ENCODE measurements at regions not wholly inside any gene's neighbourhood (a gene's known extent, or its start where the extent isn't known, plus 50 kb on each side); places are given as distances from the start of the nearest gene placed in this dataset.
A peak's percentile ranks its signal among the peaks of the same experiment; 100 is the strongest.

DNA sequence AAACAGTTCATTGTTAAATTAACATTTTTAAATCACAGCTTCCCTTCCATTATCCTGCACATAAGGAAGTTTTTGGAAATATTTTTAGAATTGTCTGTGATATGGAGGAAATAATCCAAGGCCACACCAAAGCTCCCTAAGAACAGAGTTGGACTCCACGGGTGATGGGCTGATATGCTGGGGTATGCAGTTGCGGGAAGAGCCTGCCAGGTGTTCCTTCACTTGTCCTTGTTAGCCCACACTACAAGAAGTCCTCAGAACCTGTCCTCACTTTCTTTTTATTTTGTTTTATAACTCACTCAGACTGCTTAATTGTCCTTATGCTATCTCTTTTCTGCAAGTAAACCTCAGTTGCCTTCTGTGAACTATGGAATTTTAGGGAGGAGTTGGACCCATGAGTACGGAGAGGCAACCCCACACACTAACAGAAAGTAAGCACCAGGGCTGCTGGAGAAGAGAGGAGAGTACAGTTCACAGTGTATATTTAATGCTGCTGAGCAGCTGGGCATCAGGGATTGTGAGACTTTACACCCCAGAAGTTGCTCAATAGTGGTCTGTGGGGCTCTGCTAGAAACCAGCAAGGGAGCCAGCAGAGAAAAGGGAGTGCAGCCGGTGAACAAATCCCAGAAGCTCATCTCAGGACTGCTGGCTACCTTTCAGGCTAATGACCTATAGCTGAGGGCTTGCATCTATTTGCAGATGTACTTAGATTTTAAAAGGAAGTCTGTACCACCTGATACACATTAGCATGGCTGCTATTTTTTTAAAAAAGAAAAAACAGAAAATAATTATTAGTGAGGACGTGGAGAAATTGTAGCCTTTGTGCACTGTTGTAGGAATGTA, 64.6 kb upstream of the FOXN2 start (continued):
- TF ChIP-seq MXD4 (CRISPR knock-in tag; IDR thresholded peaks at IDR 0.05) = no peak
- 0 out of 2 replicates have a peak, but pooled peaks have one; percentile 85 for TF ChIP-seq ZNF772 (CRISPR knock-in tag; IDR thresholded peaks at IDR 0.05)
- no peak for TF ChIP-seq KLF12 (CRISPR knock-in tag; IDR thresholded peaks at IDR 0.05; ENCODE audit: borderline replicate concordance)
- TF ChIP-seq SMARCE1 (IDR thresholded peaks at IDR 0.05; ENCODE audit: borderline replicate concordance) = no peak
- TF ChIP-seq SMAD3 (CRISPR knock-in tag; IDR thresholded peaks at IDR 0.05) = 0 out of 2 replicates have a peak, but pooled peaks have one; percentile 70
- TF ChIP-seq ZNF777 (CRISPR knock-in tag; IDR thresholded peaks at IDR 0.05) = no peak
- TF ChIP-seq, protein P1, sequence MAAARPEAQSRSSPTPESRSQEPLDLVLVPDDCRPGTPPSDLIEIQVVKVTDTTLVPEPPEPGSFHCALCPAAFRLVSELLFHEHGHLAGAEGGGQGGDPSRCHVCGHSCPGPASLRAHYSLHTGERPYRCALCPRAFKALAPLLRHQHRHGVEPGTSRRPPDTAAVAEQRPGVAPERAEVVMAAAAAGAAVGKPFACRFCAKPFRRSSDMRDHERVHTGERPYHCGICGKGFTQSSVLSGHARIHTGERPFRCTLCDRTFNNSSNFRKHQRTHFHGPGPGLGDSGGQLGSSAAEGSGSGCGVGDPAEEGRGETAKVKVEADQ (CRISPR knock-in tag; IDR thresholded peaks at IDR 0.05; ENCODE audit: borderline replicate concordance) = no peak
- TF ChIP-seq, protein P2, sequence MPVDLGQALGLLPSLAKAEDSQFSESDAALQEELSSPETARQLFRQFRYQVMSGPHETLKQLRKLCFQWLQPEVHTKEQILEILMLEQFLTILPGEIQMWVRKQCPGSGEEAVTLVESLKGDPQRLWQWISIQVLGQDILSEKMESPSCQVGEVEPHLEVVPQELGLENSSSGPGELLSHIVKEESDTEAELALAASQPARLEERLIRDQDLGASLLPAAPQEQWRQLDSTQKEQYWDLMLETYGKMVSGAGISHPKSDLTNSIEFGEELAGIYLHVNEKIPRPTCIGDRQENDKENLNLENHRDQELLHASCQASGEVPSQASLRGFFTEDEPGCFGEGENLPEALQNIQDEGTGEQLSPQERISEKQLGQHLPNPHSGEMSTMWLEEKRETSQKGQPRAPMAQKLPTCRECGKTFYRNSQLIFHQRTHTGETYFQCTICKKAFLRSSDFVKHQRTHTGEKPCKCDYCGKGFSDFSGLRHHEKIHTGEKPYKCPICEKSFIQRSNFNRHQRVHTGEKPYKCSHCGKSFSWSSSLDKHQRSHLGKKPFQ (CRISPR knock-in tag; IDR thresholded peaks at IDR 0.05; ENCODE audit: insufficient replicate concordance) = peak; percentile 60
- TF ChIP-seq, protein P3, sequence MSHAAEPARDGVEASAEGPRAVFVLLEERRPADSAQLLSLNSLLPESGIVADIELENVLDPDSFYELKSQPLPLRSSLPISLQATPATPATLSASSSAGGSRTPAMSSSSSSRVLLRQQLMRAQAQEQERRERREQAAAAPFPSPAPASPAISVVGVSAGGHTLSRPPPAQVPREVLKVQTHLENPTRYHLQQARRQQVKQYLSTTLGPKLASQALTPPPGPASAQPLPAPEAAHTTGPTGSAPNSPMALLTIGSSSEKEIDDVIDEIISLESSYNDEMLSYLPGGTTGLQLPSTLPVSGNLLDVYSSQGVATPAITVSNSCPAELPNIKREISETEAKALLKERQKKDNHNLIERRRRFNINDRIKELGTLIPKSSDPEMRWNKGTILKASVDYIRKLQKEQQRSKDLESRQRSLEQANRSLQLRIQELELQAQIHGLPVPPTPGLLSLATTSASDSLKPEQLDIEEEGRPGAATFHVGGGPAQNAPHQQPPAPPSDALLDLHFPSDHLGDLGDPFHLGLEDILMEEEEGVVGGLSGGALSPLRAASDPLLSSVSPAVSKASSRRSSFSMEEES (CRISPR knock-in tag; IDR thresholded peaks at IDR 0.05) = no peak
- peak; percentile 91; the same call in 1 of the 2 replicates for TF ChIP-seq SP140L (CRISPR knock-in tag; IDR thresholded peaks at IDR 0.05; ENCODE audit: borderline replicate concordance)
- peak; percentile 67 for TF ChIP-seq XRCC5 (optimal IDR thresholded peaks at IDR 0.05; ENCODE audit: low read length)
- TF ChIP-seq RFXANK (CRISPR knock-in tag; IDR thresholded peaks at IDR 0.05) = no peak
- no peak for TF ChIP-seq ZBTB38 (CRISPR knock-in tag; IDR thresholded peaks at IDR 0.05)
- no peak for TF ChIP-seq NFATC3 (CRISPR knock-in tag; IDR thresholded peaks at IDR 0.05)
- TF ChIP-seq, protein P4, sequence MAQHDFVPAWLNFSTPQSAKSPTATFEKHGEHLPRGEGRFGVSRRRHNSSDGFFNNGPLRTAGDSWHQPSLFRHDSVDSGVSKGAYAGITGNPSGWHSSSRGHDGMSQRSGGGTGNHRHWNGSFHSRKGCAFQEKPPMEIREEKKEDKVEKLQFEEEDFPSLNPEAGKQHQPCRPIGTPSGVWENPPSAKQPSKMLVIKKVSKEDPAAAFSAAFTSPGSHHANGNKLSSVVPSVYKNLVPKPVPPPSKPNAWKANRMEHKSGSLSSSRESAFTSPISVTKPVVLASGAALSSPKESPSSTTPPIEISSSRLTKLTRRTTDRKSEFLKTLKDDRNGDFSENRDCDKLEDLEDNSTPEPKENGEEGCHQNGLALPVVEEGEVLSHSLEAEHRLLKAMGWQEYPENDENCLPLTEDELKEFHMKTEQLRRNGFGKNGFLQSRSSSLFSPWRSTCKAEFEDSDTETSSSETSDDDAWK (CRISPR knock-in tag; IDR thresholded peaks at IDR 0.05) = no peak
- no peak for TF ChIP-seq ZSCAN22 (CRISPR knock-in tag; IDR thresholded peaks at IDR 0.05)
- TF ChIP-seq, protein P5, sequence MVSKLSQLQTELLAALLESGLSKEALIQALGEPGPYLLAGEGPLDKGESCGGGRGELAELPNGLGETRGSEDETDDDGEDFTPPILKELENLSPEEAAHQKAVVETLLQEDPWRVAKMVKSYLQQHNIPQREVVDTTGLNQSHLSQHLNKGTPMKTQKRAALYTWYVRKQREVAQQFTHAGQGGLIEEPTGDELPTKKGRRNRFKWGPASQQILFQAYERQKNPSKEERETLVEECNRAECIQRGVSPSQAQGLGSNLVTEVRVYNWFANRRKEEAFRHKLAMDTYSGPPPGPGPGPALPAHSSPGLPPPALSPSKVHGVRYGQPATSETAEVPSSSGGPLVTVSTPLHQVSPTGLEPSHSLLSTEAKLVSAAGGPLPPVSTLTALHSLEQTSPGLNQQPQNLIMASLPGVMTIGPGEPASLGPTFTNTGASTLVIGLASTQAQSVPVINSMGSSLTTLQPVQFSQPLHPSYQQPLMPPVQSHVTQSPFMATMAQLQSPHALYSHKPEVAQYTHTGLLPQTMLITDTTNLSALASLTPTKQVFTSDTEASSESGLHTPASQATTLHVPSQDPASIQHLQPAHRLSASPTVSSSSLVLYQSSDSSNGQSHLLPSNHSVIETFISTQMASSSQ (IDR thresholded peaks at IDR 0.05; ENCODE audit: low read depth) = no peak
- TF ChIP-seq, protein P5 (CRISPR knock-in tag; IDR thresholded peaks at IDR 0.05; ENCODE audit: borderline replicate concordance) = peak; percentile 45; the same call in 1 of the 2 replicates
- no peak for TF ChIP-seq ZFP37 (CRISPR knock-in tag; IDR thresholded peaks at IDR 0.05; ENCODE audit: borderline replicate concordance)
- TF ChIP-seq DNMT3B (CRISPR knock-in tag; conservative IDR thresholded peaks at IDR 0.05) = no peak
